GM19438 (cell line): ENCODE measurements at regions not wholly inside any gene's neighbourhood (a gene's known extent, or its start where the extent isn't known, plus 50 kb on each side); places are given as distances from the start of the nearest gene placed in this dataset.

Experiments used
- ATAC-seq: cut with Tn5 transposase; IDR thresholded peaks from one replicate; pipeline ENCODE4 v1.9.1; 2021; ENCODE audit warnings: low read depth; ENCODE audit not compliant: unreplicated experiment

DNA sequence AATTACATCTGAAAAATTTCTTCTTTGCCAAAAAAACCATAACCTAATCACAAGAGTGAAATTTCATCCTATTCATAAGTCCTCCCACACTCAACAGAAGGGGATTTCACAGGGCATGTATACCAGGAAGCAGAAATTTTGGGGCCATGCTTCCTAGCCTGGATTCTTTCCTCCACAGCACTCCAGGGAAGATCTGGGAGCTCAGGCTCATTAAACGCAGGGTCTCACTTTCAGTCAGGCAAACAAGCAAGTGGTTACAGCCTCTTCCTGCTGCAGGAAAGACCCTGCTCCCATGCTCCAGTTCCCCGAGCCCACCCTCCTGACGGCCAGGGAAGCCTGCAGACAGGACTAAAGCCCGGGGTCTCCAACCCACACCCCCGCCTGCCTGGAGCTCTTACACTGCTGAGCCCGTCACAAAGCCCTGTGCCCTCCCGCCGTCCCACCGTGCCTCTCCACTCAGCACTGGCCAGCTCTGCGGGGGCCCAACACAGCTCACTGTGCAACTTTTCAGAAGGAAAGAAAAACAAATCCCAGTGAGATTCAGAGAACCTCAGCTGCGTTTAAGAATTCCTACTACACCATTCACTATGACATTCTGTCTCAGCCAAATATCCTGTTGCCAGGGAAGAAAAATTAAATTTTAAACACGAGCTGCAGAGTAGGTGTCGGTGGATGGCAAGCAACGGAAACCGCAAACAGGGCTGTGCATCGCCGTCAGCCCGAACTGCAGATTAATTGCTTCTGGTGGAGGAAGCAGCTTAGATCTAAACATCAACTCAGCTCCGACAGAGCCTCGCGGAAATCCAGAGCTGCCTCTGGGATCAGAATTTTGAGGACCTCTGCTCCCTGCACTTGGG is 106.7 kb upstream of the SFSWAP start:
- ATAC-seq: no peak

DNA sequence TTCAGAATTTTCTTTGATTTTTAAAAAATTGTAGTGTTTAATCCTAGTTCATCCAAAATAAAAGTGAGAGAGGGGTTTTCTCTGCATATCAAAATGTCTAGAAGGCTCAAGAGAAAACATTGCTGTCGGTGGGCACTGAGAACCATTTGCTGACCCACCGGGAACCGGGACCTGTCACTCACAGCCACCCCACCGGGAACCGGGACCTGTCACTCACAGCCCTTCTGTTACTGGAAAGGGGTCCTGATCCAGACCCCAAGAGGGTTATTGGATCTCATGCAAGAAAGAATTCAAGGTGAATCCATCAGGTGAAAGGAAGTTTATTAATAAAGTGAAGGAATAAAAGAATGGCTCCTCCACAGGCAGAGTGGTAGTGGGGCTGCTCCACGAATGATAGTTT is 106.0 kb upstream of the SFSWAP start:
- ATAC-seq: no peak

DNA sequence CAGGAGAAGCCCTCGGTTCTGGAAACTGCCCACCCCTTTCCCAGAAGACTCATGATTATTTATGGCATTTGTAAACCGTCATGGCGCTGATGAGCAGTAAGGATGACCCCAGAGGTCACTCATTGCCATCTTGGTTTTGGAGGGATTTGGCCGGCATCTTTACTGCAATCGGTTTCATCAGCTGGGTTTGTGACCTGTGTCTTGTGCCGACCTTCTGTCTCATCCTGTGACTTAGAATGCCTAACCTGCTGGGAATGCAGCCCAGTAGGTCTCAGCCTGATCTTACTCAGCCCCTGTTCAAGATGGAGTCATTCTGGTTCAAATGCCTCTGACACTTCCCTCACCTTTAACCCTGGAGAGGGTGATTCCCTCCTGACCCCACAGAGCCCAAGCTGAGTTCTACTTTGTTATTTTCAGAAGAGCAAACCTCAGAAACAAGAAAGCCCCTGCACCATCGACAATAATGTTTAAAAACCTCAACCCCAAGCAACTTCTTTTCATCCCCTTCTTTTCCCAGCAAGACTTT is 105.5 kb upstream of the SFSWAP start:
- no peak for ATAC-seq

DNA sequence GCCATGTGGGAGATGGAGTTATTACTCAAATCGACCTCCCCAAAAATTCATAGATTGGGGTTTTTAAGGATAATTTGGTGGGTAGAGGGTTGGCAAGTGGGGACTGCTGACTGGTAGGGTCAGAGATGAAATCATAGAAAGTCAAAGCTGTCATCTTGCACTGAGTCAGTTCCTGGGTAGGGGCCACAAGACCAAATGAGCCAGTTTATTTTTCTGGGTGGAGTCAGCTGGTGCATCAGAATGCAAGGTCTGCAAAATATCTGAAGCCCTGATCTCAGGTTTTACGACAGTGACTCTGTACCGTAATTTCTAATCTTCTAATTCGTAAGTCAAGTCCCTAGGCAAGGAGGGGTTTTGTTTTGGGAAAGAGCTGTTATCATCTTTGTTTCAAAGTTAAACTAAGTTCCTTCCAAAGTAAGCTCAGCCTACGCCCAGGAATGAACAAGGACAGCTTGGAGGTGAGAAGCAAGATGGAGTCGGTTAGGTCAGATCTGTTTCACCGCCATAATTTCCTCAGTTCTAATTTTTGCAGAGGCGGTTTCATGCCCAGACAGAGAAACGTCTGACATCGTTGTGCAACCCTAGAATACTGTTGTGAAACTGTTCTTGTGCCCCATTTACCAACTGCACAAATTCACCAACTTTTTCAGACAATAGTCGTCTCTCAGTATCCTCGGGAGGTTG is 104.5 kb upstream of the SFSWAP start:
- ATAC-seq: no peak

DNA sequence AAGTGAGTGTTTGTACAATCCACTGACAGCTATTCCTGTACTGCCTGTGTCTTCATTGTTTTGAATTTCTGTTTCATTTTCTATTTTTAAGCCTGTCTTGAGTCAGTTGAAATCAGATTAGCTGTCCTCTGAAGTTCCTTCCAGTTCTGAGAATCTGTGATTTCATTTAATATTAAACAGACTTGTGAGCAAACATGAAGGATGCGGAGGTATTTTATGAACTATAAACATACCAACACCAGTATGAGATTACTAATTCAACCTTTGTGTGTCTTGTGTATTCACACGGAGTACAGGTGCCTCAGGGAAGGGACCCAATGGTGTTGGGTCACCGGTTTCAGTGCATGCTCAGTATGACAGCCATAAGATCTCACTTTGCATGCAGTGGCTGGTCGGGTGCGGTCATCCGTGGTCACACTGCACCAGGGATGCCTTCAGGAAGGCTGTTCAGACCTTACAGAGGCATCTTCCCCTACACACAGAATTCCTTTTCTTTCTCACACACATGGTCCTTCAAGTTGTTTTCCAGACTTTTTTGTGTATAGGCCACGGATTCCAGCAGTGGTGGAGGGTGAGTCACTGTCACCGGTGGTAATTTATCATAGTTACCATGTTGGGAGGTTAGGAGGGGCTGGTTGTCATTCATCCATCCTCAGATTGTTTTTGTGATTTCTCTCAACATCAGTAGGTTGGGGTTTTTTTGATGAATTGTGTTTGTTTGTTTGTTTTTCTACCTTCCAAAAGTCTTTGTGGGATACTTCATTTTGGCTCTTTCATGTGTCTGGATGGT is 103.0 kb upstream of the SFSWAP start:
- ATAC-seq: peak; percentile 84

DNA sequence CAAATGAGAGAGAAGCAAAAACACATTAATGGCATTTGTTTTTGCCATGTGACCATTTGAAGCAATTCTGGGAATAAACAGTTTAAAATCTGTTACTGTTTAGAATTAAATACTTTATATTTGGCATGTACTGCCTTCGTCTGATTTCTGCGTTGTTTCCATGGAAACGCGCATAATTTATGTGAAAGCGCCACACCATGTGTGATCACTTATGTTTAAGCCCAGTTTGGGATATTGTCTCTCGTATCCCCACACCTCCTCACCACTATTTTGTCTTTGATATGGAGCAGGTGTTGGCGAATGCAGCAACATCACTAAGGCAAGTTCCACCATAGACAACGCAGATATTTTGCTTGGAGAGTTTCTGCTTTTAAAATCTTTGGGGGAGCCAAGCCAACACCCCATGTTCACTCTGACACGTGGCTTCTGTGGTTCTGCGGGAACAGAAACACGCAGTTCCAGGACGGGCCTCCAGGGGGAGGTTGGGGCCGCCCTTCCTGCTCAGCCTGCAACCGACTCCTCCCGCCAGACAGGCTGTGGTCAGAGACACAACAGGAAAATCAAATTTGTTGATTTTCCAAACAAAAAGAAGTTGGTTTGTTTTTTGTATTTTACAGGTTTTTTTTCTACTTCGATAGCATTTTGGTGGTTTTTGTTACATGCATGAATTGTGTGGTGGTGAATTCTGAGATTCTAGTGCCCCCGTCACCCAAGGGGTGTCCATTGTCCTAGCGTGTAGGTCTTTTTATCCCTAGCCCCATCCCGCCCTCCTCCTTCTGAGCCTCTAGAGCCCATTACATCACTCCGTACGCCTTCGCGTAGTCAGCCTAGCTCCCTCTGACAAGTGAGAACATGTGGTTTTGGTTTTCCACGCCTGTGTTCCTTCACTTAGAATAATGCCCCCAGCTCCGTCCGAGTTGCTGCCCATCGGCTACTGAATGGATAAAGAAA is 101.9 kb upstream of the SFSWAP start:
- ATAC-seq: no peak

DNA sequence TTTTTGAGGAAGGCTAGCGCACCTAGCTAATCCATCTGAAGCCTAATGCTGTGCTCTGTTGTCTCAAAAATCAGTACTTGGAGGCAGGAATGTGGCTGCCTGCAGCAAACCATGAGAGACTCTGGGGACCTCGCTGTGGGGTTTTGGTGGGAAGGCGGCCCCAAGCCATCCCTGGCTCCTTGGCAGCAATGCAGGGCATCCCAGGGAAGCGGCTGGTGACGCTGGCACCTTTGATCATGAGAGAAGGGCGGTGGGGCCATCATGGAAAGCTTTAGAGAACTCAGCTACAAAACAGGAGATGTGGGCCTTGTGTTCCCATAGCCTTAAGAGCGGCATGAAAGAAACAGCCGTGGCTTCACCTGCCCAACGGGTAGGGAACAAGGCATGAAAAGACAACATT is 101.1 kb upstream of the SFSWAP start:
- no peak for ATAC-seq

DNA sequence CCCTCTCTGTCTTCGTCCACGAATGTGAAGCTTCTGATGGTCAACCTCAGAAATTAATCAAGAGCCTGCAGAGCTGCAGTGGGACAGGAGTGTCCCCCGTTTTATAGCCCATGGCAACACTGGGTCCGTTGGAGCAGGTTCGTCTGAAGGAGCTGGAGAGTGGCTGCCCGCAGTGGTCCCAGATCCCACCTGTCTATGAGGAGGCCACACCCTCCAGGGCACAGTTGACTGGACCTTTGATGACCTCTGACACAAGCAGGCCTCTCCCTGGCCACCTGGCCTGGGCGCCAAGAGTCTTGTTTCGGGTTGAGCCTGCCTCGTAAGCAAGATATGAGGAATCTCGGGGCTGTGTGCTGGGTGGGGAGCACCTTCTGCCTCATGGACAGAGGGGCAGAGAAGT is 100.7 kb upstream of the SFSWAP start:
- ATAC-seq: no peak

DNA sequence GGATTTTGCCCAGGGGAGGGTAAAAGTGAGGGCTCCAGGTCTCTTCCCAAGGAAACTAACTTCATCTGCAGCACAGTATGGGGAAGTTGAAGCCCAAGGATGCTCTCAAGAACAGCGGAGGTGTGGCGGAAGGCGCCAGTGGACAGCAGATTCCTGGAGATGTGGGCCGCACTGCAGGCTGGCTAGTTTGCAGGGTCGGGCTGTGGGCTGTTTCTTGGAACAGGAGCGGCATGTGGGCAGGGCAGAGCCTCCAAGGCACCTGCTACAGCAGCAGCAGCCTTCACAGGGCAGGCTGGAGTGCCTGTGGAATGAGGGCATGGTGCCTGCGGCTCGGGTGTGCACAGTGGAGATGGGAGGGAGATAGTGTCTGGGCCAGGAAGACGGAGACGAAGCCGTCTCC is 100.0 kb upstream of the SFSWAP start:
- no peak for ATAC-seq

DNA sequence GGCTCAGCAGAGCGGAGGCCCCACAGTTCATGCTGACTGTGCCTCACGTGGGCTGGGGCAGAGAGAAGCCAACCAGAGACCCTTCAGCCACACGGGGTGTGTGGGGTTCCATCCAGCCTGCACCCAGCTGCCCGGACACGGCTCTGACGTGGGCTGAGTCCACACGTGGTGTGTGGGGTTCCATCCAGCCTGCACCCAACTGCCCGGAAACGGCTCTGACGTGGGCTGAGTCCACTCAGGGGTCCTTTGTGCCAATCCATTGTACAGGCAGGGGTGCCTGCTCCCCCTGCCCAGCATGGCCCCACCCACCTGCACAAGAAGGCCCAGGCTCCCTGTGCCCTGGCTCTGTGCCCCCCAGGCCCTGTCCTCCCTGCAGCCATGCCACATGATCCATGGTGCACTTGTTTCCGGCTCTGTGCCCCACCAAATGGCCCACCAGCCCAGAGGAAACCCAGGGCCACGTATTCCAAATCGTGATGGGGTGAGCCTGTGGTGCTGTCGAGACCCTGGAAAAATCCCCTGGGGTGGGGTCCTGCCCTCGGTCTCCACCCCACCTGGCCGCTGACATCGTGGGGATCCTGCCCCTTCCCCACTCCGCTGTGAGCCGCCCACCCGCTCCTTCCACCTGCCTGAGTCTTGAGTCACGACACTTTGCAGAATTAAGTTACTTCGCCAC is 99.3 kb upstream of the SFSWAP start:
- ATAC-seq: no peak

DNA sequence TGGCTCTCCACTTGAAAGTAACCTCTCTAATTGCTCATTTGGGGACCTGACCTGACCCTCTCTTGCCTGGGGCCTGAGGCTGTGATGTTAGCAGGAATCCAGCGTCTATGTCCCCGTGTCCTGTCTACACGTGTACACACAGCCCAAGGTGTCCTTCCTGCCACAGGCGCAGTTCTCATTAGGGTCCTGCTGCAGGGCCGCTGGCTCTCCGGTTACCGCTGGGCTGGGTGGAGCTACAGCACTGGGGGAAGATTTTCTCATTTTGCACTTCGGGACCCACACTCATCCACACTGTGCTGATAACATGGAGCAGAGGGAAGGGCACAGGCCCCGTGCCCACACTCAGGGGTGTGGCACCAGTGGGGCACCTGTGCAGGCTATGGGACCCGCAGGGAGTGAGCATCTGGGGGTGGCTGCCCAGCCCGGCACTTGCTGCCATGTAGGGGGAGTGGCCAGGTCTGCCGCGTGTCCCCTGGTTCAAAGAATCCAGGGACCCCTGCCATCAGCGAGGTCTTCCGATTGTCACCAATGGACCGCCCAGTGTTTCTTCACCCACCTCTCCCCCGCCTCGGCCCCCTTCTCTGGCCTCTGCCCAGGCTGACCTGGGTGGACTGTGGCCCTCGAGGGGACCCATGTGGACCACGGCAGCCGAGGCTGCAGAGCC is 98.7 kb upstream of the SFSWAP start:
- no peak for ATAC-seq

DNA sequence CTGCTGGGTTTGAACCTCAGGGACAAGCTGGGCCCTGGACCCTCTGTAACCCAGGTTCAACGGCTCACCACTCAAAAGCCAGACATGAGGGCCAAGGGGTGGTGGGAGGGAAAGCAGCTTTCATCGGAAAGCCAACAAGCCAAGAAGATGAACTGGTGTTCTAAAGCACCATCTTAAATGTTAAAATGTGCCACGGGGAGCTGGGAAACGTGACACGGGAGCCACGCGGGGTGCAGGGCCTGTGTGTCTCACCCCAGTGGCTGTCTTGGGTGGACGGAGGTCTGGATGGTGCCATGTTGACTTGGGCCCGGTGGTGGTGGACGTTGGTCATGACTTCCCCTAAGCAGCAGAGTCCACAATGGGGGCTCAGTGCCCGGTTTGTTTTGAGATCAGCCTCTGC is 97.7 kb upstream of the SFSWAP start:
- ATAC-seq: no peak

DNA sequence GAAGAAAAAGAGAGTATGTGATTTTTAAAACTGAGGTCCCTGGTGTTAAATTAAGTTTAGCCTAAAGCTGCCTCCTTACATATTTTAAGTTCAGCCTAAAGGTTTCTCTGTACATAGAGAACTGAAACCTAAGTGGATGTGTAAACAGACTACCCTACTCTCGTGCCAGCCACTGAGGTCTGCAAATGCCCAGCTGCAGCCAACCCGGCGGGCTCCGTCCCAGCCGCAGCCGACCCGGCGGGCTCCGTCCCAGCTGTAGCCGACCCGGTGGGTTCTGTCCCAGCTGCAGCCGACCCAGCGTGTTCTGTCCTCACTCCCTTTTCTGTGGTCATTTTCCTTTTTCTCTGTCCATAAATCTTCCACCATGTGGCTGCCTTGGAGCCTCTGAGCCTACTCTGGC is 97.2 kb upstream of the SFSWAP start:
- no peak for ATAC-seq

DNA sequence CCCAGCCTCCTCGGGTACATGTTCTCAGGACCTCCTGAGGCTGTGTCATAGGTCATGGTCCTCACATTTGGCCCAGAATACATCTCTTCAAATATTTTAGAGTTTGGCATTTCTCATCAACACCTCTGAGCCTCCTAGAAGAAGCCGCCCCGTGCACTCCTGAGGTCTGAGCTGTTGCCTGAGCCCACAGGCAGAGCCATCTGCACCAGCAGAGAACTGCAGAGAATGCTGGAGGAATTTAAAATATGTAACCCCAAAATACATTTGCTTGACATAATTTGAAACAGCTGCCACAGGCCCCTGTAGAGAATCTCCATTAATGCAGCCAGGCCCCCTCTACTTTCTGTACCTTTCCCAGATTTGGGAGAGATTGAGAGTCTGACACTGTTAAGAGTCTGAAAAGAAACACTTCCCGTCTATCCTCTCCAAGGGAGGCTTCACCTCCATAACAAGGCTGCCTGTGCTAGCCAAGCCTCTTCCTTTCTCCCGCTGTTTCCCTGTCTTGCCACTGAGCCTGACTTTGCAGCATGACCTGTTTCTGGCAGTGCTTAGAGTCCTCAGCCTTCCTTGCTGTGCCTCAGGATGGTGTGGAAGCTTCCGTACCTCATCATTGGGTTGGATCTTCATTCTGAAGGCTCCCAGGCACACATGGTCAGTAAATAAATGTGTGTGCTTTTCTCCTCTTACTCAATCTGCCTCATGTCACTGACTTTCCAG is 95.4 kb upstream of the SFSWAP start:
- no peak for ATAC-seq

DNA sequence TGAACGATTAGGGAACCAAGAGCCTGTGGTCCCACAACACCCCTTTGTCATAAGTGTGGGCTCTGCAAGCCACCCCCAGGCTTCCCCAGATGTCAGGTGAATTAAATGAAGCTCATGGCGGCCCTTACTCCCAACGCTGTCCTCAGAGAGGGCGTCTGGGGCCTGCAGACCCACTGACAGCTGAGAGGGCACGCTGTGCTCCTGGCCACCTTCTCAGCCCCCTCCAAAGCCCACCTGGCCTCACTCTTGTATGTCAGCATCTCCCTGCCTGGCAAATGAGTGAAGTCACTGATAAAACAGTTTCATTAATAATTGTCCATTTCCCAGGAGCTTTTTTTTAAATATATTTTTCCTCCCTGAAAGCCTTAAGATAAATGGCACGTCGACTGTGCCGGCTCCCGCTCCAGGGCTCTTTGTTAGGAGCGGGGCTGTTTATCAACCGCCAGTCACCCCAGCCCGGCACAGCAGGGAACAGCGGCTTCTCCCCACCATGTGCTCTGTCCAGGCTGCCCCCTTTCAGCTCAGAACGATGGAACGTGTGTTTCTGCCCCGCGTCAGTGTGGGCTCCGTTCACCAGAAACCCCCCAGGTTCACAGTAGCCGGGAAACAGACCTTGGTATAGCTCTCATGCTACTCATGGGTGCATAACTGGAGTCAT is 94.7 kb upstream of the SFSWAP start:
- ATAC-seq: no peak

DNA sequence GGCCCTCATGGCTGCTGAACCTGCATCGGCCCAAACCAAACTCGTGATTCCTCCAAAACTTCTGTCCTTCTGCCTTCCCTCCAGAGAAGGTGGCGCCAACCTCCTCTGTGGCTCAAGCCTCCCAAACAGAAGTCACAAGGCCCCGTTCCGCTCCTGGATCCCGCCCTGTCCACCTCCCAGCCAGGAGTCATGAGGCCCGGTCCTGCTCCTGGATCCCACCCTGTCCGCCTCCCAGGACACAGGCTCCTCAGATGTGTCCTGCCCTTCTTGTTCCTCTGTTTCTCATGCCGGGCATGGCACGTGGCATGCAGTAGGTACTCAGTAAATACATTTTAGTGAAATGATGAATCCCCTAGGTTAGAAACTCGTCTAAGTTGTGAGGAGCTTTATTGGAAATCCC is 94.2 kb upstream of the SFSWAP start:
- no peak for ATAC-seq

DNA sequence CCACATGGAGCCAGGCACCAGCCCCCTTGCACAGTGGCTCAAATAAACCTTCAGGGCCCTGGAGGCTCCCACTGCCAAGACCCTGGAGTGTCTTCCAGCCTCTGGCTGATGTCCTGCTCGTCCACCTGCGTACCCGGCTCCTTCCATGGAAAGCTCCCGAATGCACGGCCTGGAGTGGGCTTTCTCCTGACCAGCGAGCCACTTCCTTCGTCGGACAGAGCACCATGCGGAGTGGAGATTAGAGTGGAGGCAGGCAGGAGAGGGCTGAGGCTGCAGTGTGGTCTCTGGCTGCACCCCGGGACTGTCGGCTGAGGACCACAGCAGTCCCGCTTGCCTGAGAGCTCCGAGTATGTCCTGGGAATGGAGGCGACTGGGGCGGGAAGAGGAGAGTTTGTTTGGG is 93.7 kb upstream of the SFSWAP start:
- ATAC-seq: no peak
